ENCODE measurements at regions not wholly inside any gene's neighbourhood (a gene's known extent, or its start where the extent isn't known, plus 50 kb on each side); places are given as distances from the start of the nearest gene placed in this dataset.

GRCh38 chrX:112577146-112577545, 102.6 kb downstream of the LHFPL1 start:
- no peak overlapping the region for H3K4me3 ChIP-seq (ENCODE audit: low read depth, low read length)
- DNase-seq (ENCODE audit: low read depth), result no peak
- TF ChIP-seq CTCF (IDR thresholded peaks at IDR 0.05; ENCODE audit: low read depth, low read length, missing control alignments), result no peak

GRCh38 chrX:112571388-112571787, 108.3 kb downstream of the LHFPL1 start:
- DNase-seq (ENCODE audit: low read depth), result no peak
- H3K4me3 ChIP-seq (ENCODE audit: low read depth, low read length), result no peak overlapping the region
- no peak for TF ChIP-seq CTCF (IDR thresholded peaks at IDR 0.05; ENCODE audit: low read depth, low read length, missing control alignments)

- TF ChIP-seq CTCF (IDR thresholded peaks at IDR 0.05; ENCODE audit: low read depth, low read length, missing control alignments), result no peak
- H3K4me3 ChIP-seq (ENCODE audit: low read depth, low read length), result no peak overlapping the region
- no peak for DNase-seq (ENCODE audit: low read depth)
Observed at GRCh38 chrX:112555831-112556230, 123.9 kb downstream of the LHFPL1 start.

DNA sequence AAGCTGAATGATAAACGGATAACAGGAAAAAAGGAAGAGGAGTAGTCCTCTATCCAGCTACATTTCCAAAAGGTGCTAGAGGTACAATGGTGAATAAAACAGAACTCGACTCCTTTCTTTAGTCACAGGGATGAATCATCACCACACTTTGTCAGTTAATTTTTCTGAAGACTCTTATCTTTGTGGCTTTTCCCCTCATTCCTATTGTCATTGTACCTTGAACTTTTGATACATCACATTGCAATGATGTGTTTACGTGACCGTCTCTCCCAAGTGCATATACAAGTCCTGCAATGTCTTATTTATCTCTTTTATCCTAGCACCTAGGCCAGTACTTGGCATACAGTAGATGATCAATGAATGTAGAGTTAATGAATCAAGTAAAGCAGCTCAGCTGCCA, 134.7 kb downstream of the LHFPL1 start:
- no peak overlapping the region for H3K4me3 ChIP-seq (ENCODE audit: low read depth, low read length)
- no peak for DNase-seq (ENCODE audit: low read depth)
- no peak for TF ChIP-seq CTCF (IDR thresholded peaks at IDR 0.05; ENCODE audit: low read depth, low read length, missing control alignments)

GRCh38 chrX:112536544-112536943, 143.2 kb downstream of the LHFPL1 start:
- no peak for TF ChIP-seq CTCF (IDR thresholded peaks at IDR 0.05; ENCODE audit: low read depth, low read length, missing control alignments)
- DNase-seq (ENCODE audit: low read depth), result no peak
- no peak overlapping the region for H3K4me3 ChIP-seq (ENCODE audit: low read depth, low read length)

DNA sequence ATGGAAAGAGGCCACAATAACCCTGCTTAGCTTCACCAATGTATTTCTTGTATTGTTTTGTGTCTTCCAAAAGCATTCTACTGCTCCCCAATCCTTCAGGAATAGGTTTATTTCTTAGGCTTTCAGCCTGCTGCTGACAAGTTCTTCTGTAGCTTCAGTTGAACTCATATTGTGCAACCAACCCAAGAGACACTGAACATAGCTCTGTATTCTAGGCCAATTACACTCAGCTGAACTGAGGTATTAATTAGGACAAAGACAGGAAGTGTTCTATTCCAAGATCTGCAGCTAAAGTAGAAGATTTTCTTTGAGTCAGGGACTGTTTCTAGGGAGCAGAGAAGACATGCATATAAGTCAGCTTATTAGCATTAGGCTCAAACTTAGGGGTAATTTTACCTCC, 151.8 kb downstream of the LHFPL1 start:
- no peak for TF ChIP-seq CTCF (IDR thresholded peaks at IDR 0.05; ENCODE audit: low read depth, low read length, missing control alignments)
- no peak overlapping the region for H3K4me3 ChIP-seq (ENCODE audit: low read depth, low read length)
- no peak for DNase-seq (ENCODE audit: low read depth)

DNA sequence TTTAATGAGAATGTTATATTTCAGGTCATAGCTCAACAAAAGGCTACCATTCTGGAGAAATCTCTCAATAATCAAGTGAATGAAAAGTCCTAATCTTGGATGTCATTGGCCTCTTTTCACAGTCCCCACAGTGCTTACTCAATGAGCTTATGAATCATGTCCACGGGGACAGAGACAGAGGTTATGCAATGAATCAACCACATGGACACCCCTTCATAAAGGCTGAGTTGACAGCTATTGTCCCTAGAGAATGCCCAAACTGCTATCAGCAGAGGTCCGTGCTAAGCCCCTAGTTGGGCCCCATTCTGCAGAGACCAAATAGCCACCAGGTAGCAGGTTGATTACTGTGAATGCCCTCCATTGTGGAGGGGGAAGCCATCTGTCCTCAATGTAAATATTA, 158.1 kb downstream of the LHFPL1 start:
- no peak for TF ChIP-seq CTCF (IDR thresholded peaks at IDR 0.05; ENCODE audit: low read depth, low read length, missing control alignments)
- DNase-seq (ENCODE audit: low read depth), result no peak
- no peak overlapping the region for H3K4me3 ChIP-seq (ENCODE audit: low read depth, low read length)

All from GM12864 (cell line).